SK-N-SH treated with all-trans-retinoic acid at 6 μM for 48 hours (cell line): ENCODE measurements at regions not wholly inside any gene's neighbourhood (a gene's known extent, or its start where the extent isn't known, plus 50 kb on each side); places are given as distances from the start of the nearest gene placed in this dataset.

Experiments used
- CSDC2 ChIP-seq: fragments of 250-450 bp; sonication (Bioruptor Pico); IDR thresholded peaks from 2 replicates; pipeline ENCODE4 v1.5.0; 2020; ENCODE audit warnings: mild to moderate bottlenecking, moderate library complexity
- RARB ChIP-seq: fragments of 250-450 bp; sonication (Bioruptor Pico); IDR thresholded peaks from 2 replicates; pipeline ENCODE4 v1.8.0; 2021; ENCODE audit warnings: mild to moderate bottlenecking, moderate library complexity
- ZC3H10 ChIP-seq: fragments of 250-450 bp; sonication (Bioruptor Pico); IDR thresholded peaks from 2 replicates; pipeline ENCODE4 v1.5.1; 2021; ENCODE audit warnings: mild to moderate bottlenecking, moderate library complexity
- ZFP30 ChIP-seq: fragments of 450-650 bp; formaldehyde crosslinking; IDR thresholded peaks from 2 replicates; pipeline ENCODE4 v1.5.0; 2022; ENCODE audit warnings: mild to moderate bottlenecking, moderate library complexity
- ZNF565 ChIP-seq: fragments of 450-650 bp; formaldehyde crosslinking; conservative IDR thresholded peaks from 2 replicates; pipeline ENCODE4 v1.5.0; 2020; ENCODE audit warnings: low read depth, mild to moderate bottlenecking, moderate library complexity
- TF ChIP-seq, protein P1 (sequence below): fragments of 250-450 bp; sonication (Bioruptor Pico); IDR thresholded peaks from 2 replicates; pipeline ENCODE4 v1.8.0; 2020; ENCODE audit warnings: mild to moderate bottlenecking, moderate library complexity, borderline replicate concordance
- TF ChIP-seq, protein P2 (sequence below): fragments of 250-450 bp; sonication (Bioruptor Pico); IDR thresholded peaks from 2 replicates; pipeline ENCODE4 v1.5.1; 2021; ENCODE audit warnings: mild to moderate bottlenecking, moderate library complexity

DNA sequence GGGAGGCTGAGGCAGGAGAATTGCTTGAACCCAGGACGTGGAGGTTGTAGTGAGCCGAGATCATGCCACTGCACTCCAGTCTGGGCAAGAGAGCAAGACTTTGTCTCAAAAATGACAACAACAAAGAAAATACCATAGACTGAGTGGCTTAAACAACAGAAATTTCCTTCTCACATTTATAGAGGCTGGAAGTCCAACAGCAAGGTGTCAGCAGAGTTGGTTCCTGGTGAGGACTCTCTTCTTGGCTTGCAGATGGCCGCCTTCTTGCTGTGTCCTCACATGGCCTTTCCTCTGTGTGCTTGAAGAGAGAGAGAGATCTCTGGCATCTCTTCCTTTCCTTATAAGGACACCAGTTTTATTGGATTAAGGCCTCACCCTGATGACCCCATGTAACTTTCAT is 56.1 kb upstream of the ADGRE5 start:
- TF ChIP-seq, protein P1, sequence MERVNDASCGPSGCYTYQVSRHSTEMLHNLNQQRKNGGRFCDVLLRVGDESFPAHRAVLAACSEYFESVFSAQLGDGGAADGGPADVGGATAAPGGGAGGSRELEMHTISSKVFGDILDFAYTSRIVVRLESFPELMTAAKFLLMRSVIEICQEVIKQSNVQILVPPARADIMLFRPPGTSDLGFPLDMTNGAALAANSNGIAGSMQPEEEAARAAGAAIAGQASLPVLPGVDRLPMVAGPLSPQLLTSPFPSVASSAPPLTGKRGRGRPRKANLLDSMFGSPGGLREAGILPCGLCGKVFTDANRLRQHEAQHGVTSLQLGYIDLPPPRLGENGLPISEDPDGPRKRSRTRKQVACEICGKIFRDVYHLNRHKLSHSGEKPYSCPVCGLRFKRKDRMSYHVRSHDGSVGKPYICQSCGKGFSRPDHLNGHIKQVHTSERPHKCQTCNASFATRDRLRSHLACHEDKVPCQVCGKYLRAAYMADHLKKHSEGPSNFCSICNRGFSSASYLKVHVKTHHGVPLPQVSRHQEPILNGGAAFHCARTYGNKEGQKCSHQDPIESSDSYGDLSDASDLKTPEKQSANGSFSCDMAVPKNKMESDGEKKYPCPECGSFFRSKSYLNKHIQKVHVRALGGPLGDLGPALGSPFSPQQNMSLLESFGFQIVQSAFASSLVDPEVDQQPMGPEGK (CRISPR knock-in tag): no peak
- TF ChIP-seq ZFP30 (CRISPR knock-in tag) (no peak), RARB (no peak), ZNF565 (no peak), CSDC2 (CRISPR knock-in tag) (no peak), ZC3H10 (CRISPR knock-in tag) (no peak)
- TF ChIP-seq, protein P2, sequence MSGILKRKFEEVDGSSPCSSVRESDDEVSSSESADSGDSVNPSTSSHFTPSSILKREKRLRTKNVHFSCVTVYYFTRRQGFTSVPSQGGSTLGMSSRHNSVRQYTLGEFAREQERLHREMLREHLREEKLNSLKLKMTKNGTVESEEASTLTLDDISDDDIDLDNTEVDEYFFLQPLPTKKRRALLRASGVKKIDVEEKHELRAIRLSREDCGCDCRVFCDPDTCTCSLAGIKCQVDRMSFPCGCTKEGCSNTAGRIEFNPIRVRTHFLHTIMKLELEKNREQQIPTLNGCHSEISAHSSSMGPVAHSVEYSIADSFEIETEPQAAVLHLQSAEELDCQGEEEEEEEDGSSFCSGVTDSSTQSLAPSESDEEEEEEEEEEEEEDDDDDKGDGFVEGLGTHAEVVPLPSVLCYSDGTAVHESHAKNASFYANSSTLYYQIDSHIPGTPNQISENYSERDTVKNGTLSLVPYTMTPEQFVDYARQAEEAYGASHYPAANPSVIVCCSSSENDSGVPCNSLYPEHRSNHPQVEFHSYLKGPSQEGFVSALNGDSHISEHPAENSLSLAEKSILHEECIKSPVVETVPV: no peak
